HEK293 (cell line): ENCODE measurements at regions not wholly inside any gene's neighbourhood (a gene's known extent, or its start where the extent isn't known, plus 50 kb on each side); places are given as distances from the start of the nearest gene placed in this dataset.

Experiments
- CTCF ChIP-seq: fragments of 450-650 bp; formaldehyde crosslinking; IDR thresholded peaks from 2 replicates; pipeline ENCODE4 v1.5.1; 2016; ENCODE audit warnings: missing biosample characterization, missing genetic modification characterization
- ZNF658 ChIP-seq: fragments of 450-650 bp; formaldehyde crosslinking; IDR thresholded peaks from 2 replicates; pipeline ENCODE4; 2016; ENCODE audit warnings: missing biosample characterization, missing genetic modification characterization
- ZNF768 ChIP-seq: fragments of 450-650 bp; formaldehyde crosslinking; IDR thresholded peaks from 2 replicates; pipeline ENCODE4 v1.5.1; 2018; ENCODE audit warnings: missing biosample characterization, mild to moderate bottlenecking, missing genetic modification characterization
- ZNF792 ChIP-seq: fragments of 450-650 bp; formaldehyde crosslinking; IDR thresholded peaks from 2 replicates; pipeline ENCODE4 v1.5.1; 2016; ENCODE audit warnings: missing biosample characterization, missing genetic modification characterization
- ZSCAN5A ChIP-seq: fragments of 450-650 bp; formaldehyde crosslinking; IDR thresholded peaks from 2 replicates; pipeline ENCODE4 v1.5.1; 2016; ENCODE audit warnings: missing biosample characterization, missing genetic modification characterization
- TF ChIP-seq, protein P1 (sequence below): sonication (generic); formaldehyde crosslinking; IDR thresholded peaks from 2 replicates; pipeline ENCODE4 v1.8.1; 2022; ENCODE audit warnings: mild to moderate bottlenecking, moderate library complexity, missing genetic modification reagents
- TF ChIP-seq, protein P2 (sequence below): fragments of 450-650 bp; formaldehyde crosslinking; IDR thresholded peaks from 2 replicates; pipeline ENCODE4 v1.5.1; 2017; ENCODE audit warnings: missing biosample characterization, mild to moderate bottlenecking, missing genetic modification characterization, moderate library complexity

GRCh38 chr1:191970116-191970515 lies 188.1 kb upstream of the RGS18 start:
- TF ChIP-seq, protein P1, sequence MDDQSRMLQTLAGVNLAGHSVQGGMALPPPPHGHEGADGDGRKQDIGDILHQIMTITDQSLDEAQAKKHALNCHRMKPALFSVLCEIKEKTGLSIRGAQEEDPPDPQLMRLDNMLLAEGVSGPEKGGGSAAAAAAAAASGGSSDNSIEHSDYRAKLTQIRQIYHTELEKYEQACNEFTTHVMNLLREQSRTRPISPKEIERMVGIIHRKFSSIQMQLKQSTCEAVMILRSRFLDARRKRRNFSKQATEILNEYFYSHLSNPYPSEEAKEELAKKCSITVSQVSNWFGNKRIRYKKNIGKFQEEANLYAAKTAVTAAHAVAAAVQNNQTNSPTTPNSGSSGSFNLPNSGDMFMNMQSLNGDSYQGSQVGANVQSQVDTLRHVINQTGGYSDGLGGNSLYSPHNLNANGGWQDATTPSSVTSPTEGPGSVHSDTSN (CRISPR knock-in tag): no peak
- TF ChIP-seq, protein P2, sequence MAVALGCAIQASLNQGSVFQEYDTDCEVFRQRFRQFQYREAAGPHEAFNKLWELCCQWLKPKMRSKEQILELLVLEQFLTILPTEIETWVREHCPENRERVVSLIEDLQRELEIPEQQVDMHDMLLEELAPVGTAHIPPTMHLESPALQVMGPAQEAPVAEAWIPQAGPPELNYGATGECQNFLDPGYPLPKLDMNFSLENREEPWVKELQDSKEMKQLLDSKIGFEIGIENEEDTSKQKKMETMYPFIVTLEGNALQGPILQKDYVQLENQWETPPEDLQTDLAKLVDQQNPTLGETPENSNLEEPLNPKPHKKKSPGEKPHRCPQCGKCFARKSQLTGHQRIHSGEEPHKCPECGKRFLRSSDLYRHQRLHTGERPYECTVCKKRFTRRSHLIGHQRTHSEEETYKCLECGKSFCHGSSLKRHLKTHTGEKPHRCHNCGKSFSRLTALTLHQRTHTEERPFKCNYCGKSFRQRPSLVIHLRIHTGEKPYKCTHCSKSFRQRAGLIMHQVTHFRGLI (tag by site-specific recombination): no peak
- TF ChIP-seq CTCF: no peak
- no peak for TF ChIP-seq ZSCAN5A (tag by site-specific recombination)
- TF ChIP-seq ZNF768 (tag by site-specific recombination): no peak
- no peak for TF ChIP-seq ZNF658 (tag by site-specific recombination)
- TF ChIP-seq ZNF792 (tag by site-specific recombination): no peak
